ENCODE measurements at regions not wholly inside any gene's neighbourhood (a gene's known extent, or its start where the extent isn't known, plus 50 kb on each side); places are given as distances from the start of the nearest gene placed in this dataset.

- no peak for TF ChIP-seq CTCF (IDR thresholded peaks at IDR 0.05; ENCODE audit: insufficient read depth, low read length, poor library complexity, severe bottlenecking)
- no peak for TF ChIP-seq EZH2phosphoT487 (conservative IDR thresholded peaks at IDR 0.05; ENCODE audit: low read length)
Measured at GRCh38 chr9:135359764-135360163, 119.8 kb upstream of the PPP1R26 start.
